ENCODE measurements at regions not wholly inside any gene's neighbourhood (a gene's known extent, or its start where the extent isn't known, plus 50 kb on each side); places are given as distances from the start of the nearest gene placed in this dataset.
"Not testable (repeated sequence)": the region's sequence is repeated elsewhere in the genome, so short reads cannot be mapped to it uniquely, and the experiment has no call there.

- not testable (repeated sequence) for DNase-seq
Measured at GRCh38 chr21:13303763-13304162, 305.8 kb upstream of the POTED start.

- DNase-seq, result not testable (repeated sequence)
Measured at GRCh38 chr21:13304901-13305300, 304.7 kb upstream of the POTED start.

GRCh38 chr21:13310120-13310519, 299.5 kb upstream of the POTED start:
- not testable (repeated sequence) for DNase-seq

GRCh38 chr21:13310570-13311524, 298.7 kb upstream of the POTED start:
- not testable (repeated sequence) for DNase-seq

GRCh38 chr21:13318718-13319117, 290.9 kb upstream of the POTED start:
- DNase-seq, result not testable (repeated sequence)

- not testable (repeated sequence) for DNase-seq
Measured at GRCh38 chr21:13321919-13322318, 287.7 kb upstream of the POTED start.

- DNase-seq, result not testable (repeated sequence)
Measured at GRCh38 chr21:13340670-13341234, 268.8 kb upstream of the POTED start.

- DNase-seq, result not testable (repeated sequence)
Measured at GRCh38 chr21:13351521-13351920, 258.1 kb upstream of the POTED start.

- not testable (repeated sequence) for DNase-seq
Measured at GRCh38 chr21:13360175-13360574, 249.4 kb upstream of the POTED start.

GRCh38 chr21:13368200-13368599, 241.4 kb upstream of the POTED start:
- no peak for DNase-seq

GRCh38 chr21:13372721-13373120, 236.9 kb upstream of the POTED start:
- DNase-seq, result not testable (repeated sequence)

GRCh38 chr21:13378943-13379342, 230.6 kb upstream of the POTED start:
- not testable (repeated sequence) for DNase-seq

GRCh38 chr21:13379566-13379965, 230.0 kb upstream of the POTED start:
- not testable (repeated sequence) for DNase-seq

- not testable (repeated sequence) for DNase-seq
Measured at GRCh38 chr21:13380561-13380960, 229.0 kb upstream of the POTED start.

- not testable (repeated sequence) for DNase-seq
Measured at GRCh38 chr21:13384143-13384542, 225.4 kb upstream of the POTED start.

GRCh38 chr21:13409184-13409583, 200.4 kb upstream of the POTED start:
- DNase-seq, result not testable (repeated sequence)

- not testable (repeated sequence) for DNase-seq
Measured at GRCh38 chr21:13435863-13436262, 173.7 kb upstream of the POTED start.

- DNase-seq, result not testable (repeated sequence)
Measured at GRCh38 chr21:13447767-13448166, 161.8 kb upstream of the POTED start.

- peak; percentile 1 for DNase-seq
Measured at GRCh38 chr21:13463562-13463961, 146.0 kb upstream of the POTED start.

Data from stimulated activated CD4-positive, alpha-beta T cell treated with anti-CD3 and anti-CD28 coated beads, Interleukin-4, amount 100 ng/mL, for 1 hour (primary cell).